ENCODE measurements at regions not wholly inside any gene's neighbourhood (a gene's known extent, or its start where the extent isn't known, plus 50 kb on each side); places are given as distances from the start of the nearest gene placed in this dataset.

- H3K9me3 ChIP-seq: no peaks in the 10 kb centered on the region
- H3K4me1 ChIP-seq: no peaks in the 10 kb centered on the region
- H3K4me3 ChIP-seq (ENCODE audit: low read depth, low read length): no peak overlapping the region
- no peak for DNase-seq
- TF ChIP-seq CTCF (IDR thresholded peaks at IDR 0.05; ENCODE audit: low read depth, low read length): no peak
- H3K27me3 ChIP-seq: no peaks in the 10 kb centered on the region
- no peaks in the 10 kb centered on the region for H3K36me3 ChIP-seq
These were observed 254.9 kb downstream of the TMX3 start for GRCh38 chr18:68459968-68460367.

- H3K27me3 ChIP-seq: no peaks in the 10 kb centered on the region
- H3K4me3 ChIP-seq (ENCODE audit: low read depth, low read length): no peak overlapping the region
- DNase-seq: no peak
- no peak for TF ChIP-seq CTCF (IDR thresholded peaks at IDR 0.05; ENCODE audit: low read depth, low read length)
- no peaks in the 10 kb centered on the region for H3K9me3 ChIP-seq
- H3K4me1 ChIP-seq: no peaks in the 10 kb centered on the region
- H3K36me3 ChIP-seq: no peaks in the 10 kb centered on the region
These were observed 257.9 kb downstream of the TMX3 start for GRCh38 chr18:68456985-68457384.

- Histone ChIP-seq H3K4me3 (ENCODE audit: low read depth, low read length) (no peak overlapping the region), H3K9me3 (no peaks in the 10 kb centered on the region), H3K36me3 (no peaks in the 10 kb centered on the region), H3K4me1 (no peaks in the 10 kb centered on the region), H3K27me3 (no peaks in the 10 kb centered on the region)
- DNase-seq: no peak
- TF ChIP-seq CTCF (IDR thresholded peaks at IDR 0.05; ENCODE audit: low read depth, low read length): no peak
These were observed 259.7 kb downstream of the TMX3 start for GRCh38 chr18:68455229-68455603.

GRCh38 chr18:68454511-68455228, 260.2 kb downstream of the TMX3 start:
- no peaks in the 10 kb centered on the region for H3K36me3 ChIP-seq
- H3K9me3 ChIP-seq: no peaks in the 10 kb centered on the region
- no peak for DNase-seq
- no peaks in the 10 kb centered on the region for H3K4me1 ChIP-seq
- H3K27me3 ChIP-seq: no peaks in the 10 kb centered on the region
- H3K4me3 ChIP-seq (ENCODE audit: low read depth, low read length): no peak overlapping the region
- TF ChIP-seq CTCF (IDR thresholded peaks at IDR 0.05; ENCODE audit: low read depth, low read length): no peak

- Histone ChIP-seq H3K27me3 (no peaks in the 10 kb centered on the region), H3K4me3 (ENCODE audit: low read depth, low read length) (no peak overlapping the region), H3K36me3 (no peaks in the 10 kb centered on the region), H3K4me1 (no peaks in the 10 kb centered on the region), H3K9me3 (no peaks in the 10 kb centered on the region)
- DNase-seq: no peak
- TF ChIP-seq CTCF (IDR thresholded peaks at IDR 0.05; ENCODE audit: low read depth, low read length): no peak
These were observed 265.6 kb downstream of the TMX3 start for GRCh38 chr18:68449292-68449691.

GRCh38 chr18:68448736-68449135, 266.2 kb downstream of the TMX3 start:
- H3K4me3 ChIP-seq (ENCODE audit: low read depth, low read length): no peak overlapping the region
- H3K27me3 ChIP-seq: no peaks in the 10 kb centered on the region
- H3K36me3 ChIP-seq: no peaks in the 10 kb centered on the region
- no peak for DNase-seq
- no peaks in the 10 kb centered on the region for H3K4me1 ChIP-seq
- no peaks in the 10 kb centered on the region for H3K9me3 ChIP-seq
- no peak for TF ChIP-seq CTCF (IDR thresholded peaks at IDR 0.05; ENCODE audit: low read depth, low read length)

All from BE2C (cell line).